HepG2 (cell line): ENCODE measurements at regions not wholly inside any gene's neighbourhood (a gene's known extent, or its start where the extent isn't known, plus 50 kb on each side); places are given as distances from the start of the nearest gene placed in this dataset.

Experiments
- ATAC-seq: fragments of 200-7000 bp; cut with Tn5 transposase; 3 replicates; pipeline ENCODE4 v1.9.1; 2020; ENCODE audit warnings: mild to moderate bottlenecking, moderate library complexity
- BruUV-seq: library from RNA; stranded (reverse); fragments of 400-500 nt; replicated peaks from 2 replicates; lab custom pipeline; 2021; lab: Mats Ljungman, UMichigan
- CTCF ChIA-PET: fragments of 300-600 bp; formaldehyde crosslinking; extraction: SDS; loops from one replicate; lab custom pipeline; 2021; ENCODE audit warnings: low total read pairs, inconsistent platforms, low intra/inter-chr PET ratio; lab: Yijun Ruan, JAX
- POLR2A ChIA-PET: fragments of 350-600 bp; sonication (Branson Sonifier 250); formaldehyde crosslinking; loops from one replicate; lab custom pipeline; 2020; ENCODE audit warnings: antibody characterized with exemption, inconsistent platforms; lab: Yijun Ruan, JAX
- DNase-seq: peaks from one replicate; pipeline ENCODE4 v3.0.0-alpha.2; 2015; ENCODE audit warnings: low spot score
- FAIRE-seq: peaks from 3 replicates; lab custom pipeline; 2011; peaks lifted over from hg19 to GRCh38; lab: Jason Lieb, UNC
- H2AFZ ChIP-seq: one replicate; pipeline ENCODE4 v1.6.1; 2011; ENCODE audit warnings: low read length, inconsistent platforms
- H3K27ac ChIP-seq: fragments of 300-600 bp; 3 replicates; pipeline ENCODE4 v1.8.0; 2011; ENCODE audit warnings: mixed run types, mild to moderate bottlenecking, mixed read lengths, low read length, inconsistent platforms; ENCODE audit not compliant: insufficient read depth; ENCODE audit errors: extremely low read length
- H3K27me3 ChIP-seq, 2 experiments: fragments of 200-600 bp in 1 of 2; 2 replicates in 1 of 2; 3 replicates in 1 of 2; pipeline versions ENCODE4 v1.6.0 to v1.8.0; 2011; ENCODE audit warnings: low read length in 2 of 2, mild to moderate bottlenecking in 2 of 2, moderate library complexity in 2 of 2, inconsistent platforms in 1 of 2; ENCODE audit not compliant: insufficient read depth in 2 of 2, control insufficient read depth in 1 of 2
- H3K36me3 ChIP-seq, 2 experiments: fragments of 200-600 bp in 1 of 2; replicated peaks in 1 of 2; 2 replicates in 1 of 2; 3 replicates in 1 of 2; pipeline versions ENCODE4 v1.5.1 to v1.8.0; 2011; ENCODE audit warnings: low read length in 2 of 2, inconsistent platforms in 1 of 2; ENCODE audit not compliant: insufficient read depth in 2 of 2, control insufficient read depth in 1 of 2
- H3K4me1 ChIP-seq: 2 replicates; pipeline ENCODE4 v1.5.1; 2012; ENCODE audit warnings: low read length, inconsistent platforms; ENCODE audit not compliant: insufficient read depth
- H3K4me2 ChIP-seq: 2 replicates; pipeline ENCODE4 v1.6.0; 2011; ENCODE audit warnings: low read depth, low read length, inconsistent platforms
- H3K4me3 ChIP-seq, 3 experiments: fragments of 200-600 bp in 1 of 3; sonication (generic), shearing (Covaris generic) in 1 of 3; replicated peaks in 1 of 3; 2 replicates each; pipeline ENCODE4 v1.5.1; 2011 to 2016; ENCODE audit warnings: low read length in 3 of 3, inconsistent platforms in 2 of 3, low read depth in 2 of 3, mild to moderate bottlenecking in 2 of 3, control low read depth in 1 of 3, mixed read lengths in 1 of 3; ENCODE audit not compliant: insufficient read depth in 1 of 3
- H3K79me2 ChIP-seq: one replicate; pipeline ENCODE4 v1.6.1; 2011; ENCODE audit warnings: low read length, inconsistent platforms; ENCODE audit not compliant: insufficient read depth
- H3K9ac ChIP-seq: 2 replicates; pipeline ENCODE4 v1.6.0; 2011; ENCODE audit warnings: mild to moderate bottlenecking, low read depth, low read length, inconsistent platforms; ENCODE audit not compliant: insufficient read depth
- H3K9me3 ChIP-seq: 2 replicates; pipeline ENCODE4 v1.5.1; 2012; ENCODE audit warnings: mild to moderate bottlenecking, low read length
- H4K20me1 ChIP-seq: 2 replicates; pipeline ENCODE4 v1.6.0; 2011; ENCODE audit warnings: inconsistent platforms, mild to moderate bottlenecking, low read length, moderate library complexity; ENCODE audit not compliant: insufficient read depth
- NR2F6 ChIP-seq, 2 experiments: IDR thresholded peaks; 2 replicates each; pipeline ENCODE4 v1.6.1; 2016; ENCODE audit warnings: antibody characterized with exemption in 1 of 2, mild to moderate bottlenecking in 1 of 2
- ONECUT2 ChIP-seq: sonication (generic); formaldehyde crosslinking; IDR thresholded peaks from 2 replicates; pipeline ENCODE4 v1.4.0; 2020; ENCODE audit warnings: missing genetic modification reagents
- TFE3 ChIP-seq: IDR thresholded peaks from 2 replicates; pipeline ENCODE4 v1.6.1; 2016
- ZGPAT ChIP-seq: IDR thresholded peaks from 2 replicates; pipeline ENCODE4 v1.6.1; 2016; ENCODE audit warnings: mild to moderate bottlenecking
- ZNF282 ChIP-seq: fragments of 450-650 bp; IDR thresholded peaks from 2 replicates; pipeline ENCODE4 v1.6.1; 2018; ENCODE audit not compliant: partially characterized antibody
- ZNF660 ChIP-seq: sonication (generic); formaldehyde crosslinking; IDR thresholded peaks from 2 replicates; pipeline ENCODE4 v1.5.1; 2020; ENCODE audit warnings: mild to moderate bottlenecking, low read depth, missing genetic modification reagents, borderline replicate concordance
- ZNF720 ChIP-seq: sonication (generic); formaldehyde crosslinking; IDR thresholded peaks from 2 replicates; pipeline ENCODE4 v1.4.0; 2020; ENCODE audit warnings: missing genetic modification reagents
- ZSCAN20 ChIP-seq: sonication (generic); formaldehyde crosslinking; IDR thresholded peaks from 2 replicates; pipeline ENCODE4 v1.4.0; 2020; ENCODE audit warnings: missing genetic modification reagents, mild to moderate bottlenecking, borderline replicate concordance
- in situ Hi-C: cut with HindIII; loops from 2 replicates; pipeline ENCODE4 v1.10.0; 2017; ENCODE audit warnings: low pct_unique_long_range_greater_than_20kb; ENCODE audit not compliant: extremely low pct_ligation_motif_present
- intact Hi-C: fragments of 100-400 bp; cut with micrococcal nuclease; formaldehyde crosslinking; loops from one replicate; pipeline ENCODE4 v1.10.0; 2022; ENCODE audit not compliant: unreplicated experiment
- TF ChIP-seq, protein P1 (sequence below): sonication (generic); formaldehyde crosslinking; IDR thresholded peaks from 2 replicates; pipeline ENCODE4 v1.4.0; 2020; ENCODE audit warnings: low read depth, missing genetic modification reagents

DNA sequence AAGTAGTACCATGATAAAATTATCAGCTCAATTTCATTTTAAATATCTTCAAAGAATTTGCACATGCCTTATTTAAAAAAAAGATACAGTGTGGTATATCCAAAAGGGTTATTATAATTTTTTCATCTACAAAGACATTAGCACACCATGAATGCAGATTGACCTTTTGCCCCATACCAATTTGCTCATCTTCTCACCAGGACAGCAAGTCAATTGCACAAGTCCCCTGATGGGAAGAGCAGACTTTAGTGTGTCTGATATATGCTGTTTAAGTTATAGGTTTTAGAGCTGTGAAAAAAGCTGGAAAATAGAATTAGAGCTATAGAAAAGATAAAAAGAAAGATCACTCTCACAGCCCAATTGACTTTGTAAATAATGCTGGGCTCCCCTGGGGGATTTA is 325.8 kb upstream of the CDH6 start:
- Histone ChIP-seq H2AFZ (no peak overlapping the region), H3K4me3 (no peak overlapping the region), H3K4me1 (no peaks in the 10 kb centered on the region), H3K27ac (no peak overlapping the region), H3K36me3 (no peaks in the 10 kb centered on the region), H3K27me3 (no peaks in the 10 kb centered on the region), H3K4me2 (no peak overlapping the region), H3K79me2 (no peaks in the 10 kb centered on the region), H4K20me1 (no peaks in the 10 kb centered on the region), H3K9ac (no peak overlapping the region), H3K9me3 (no peaks in the 10 kb centered on the region)
- CTCF ChIA-PET: no interaction called here
- no peak for FAIRE-seq
- in situ Hi-C loops (no loop called here), intact Hi-C loops (no loop called here)
- POLR2A ChIA-PET: no interaction called here
- BruUV-seq: no TSS peak
- no peak for DNase-seq
- TF ChIP-seq ZNF660 (CRISPR knock-in tag) (no peak), ZNF282 (no peak), ONECUT2 (CRISPR knock-in tag) (no peak), ZNF720 (CRISPR knock-in tag) (no peak), ZSCAN20 (CRISPR knock-in tag) (no peak), TFE3 (CRISPR knock-in tag) (no peak), ZGPAT (CRISPR knock-in tag) (no peak), NR2F6 (IDR thresholded peaks at IDR 0.05) (no peak), NR2F6 (CRISPR knock-in tag; IDR thresholded peaks at IDR 0.05) (no peak)
- TF ChIP-seq, protein P1, sequence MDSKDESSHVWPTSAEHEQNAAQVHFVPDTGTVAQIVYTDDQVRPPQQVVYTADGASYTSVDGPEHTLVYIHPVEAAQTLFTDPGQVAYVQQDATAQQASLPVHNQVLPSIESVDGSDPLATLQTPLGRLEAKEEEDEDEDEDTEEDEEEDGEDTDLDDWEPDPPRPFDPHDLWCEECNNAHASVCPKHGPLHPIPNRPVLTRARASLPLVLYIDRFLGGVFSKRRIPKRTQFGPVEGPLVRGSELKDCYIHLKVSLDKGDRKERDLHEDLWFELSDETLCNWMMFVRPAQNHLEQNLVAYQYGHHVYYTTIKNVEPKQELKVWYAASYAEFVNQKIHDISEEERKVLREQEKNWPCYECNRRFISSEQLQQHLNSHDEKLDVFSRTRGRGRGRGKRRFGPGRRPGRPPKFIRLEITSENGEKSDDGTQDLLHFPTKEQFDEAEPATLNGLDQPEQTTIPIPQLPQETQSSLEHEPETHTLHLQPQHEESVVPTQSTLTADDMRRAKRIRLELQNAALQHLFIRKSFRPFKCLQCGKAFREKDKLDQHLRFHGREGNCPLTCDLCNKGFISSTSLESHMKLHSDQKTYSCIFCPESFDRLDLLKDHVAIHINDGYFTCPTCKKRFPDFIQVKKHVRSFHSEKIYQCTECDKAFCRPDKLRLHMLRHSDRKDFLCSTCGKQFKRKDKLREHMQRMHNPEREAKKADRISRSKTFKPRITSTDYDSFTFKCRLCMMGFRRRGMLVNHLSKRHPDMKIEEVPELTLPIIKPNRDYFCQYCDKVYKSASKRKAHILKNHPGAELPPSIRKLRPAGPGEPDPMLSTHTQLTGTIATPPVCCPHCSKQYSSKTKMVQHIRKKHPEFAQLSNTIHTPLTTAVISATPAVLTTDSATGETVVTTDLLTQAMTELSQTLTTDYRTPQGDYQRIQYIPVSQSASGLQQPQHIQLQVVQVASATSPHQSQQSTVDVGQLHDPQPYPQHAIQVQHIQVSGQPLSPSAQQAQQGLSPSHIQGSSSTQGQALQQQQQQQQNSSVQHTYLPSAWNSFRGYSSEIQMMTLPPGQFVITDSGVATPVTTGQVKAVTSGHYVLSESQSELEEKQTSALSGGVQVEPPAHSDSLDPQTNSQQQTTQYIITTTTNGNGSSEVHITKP (CRISPR knock-in tag): no peak
- ATAC-seq: no peak
